Mammary epithelial cell (primary cell): ENCODE measurements at regions not wholly inside any gene's neighbourhood (a gene's known extent, or its start where the extent isn't known, plus 50 kb on each side); places are given as distances from the start of the nearest gene placed in this dataset.

ENCODE experiments used
- CTCF ChIP-seq, 2 donors: IDR thresholded peaks in 1 of 2; conservative IDR thresholded peaks in 1 of 2; 2 replicates each; pipeline ENCODE4 v1.5.1; 2011 to 2012; ENCODE audit warnings: inconsistent platforms in 2 of 2, low read length in 2 of 2, mild to moderate bottlenecking in 2 of 2, control low read depth in 1 of 2, low read depth in 1 of 2; ENCODE audit not compliant: insufficient read depth in 1 of 2; ENCODE audit errors: extremely low read depth in 1 of 2
- EZH2 ChIP-seq: IDR thresholded peaks from 2 replicates; pipeline ENCODE4 v1.6.1; 2012; ENCODE audit warnings: low read length, inconsistent platforms, borderline replicate concordance

- TF ChIP-seq CTCF (conservative IDR thresholded peaks at IDR 0.05 in 1 of 2, IDR thresholded peaks at IDR 0.05 in 1 of 2; ENCODE audit: extremely low read depth in 1 of 2, insufficient read depth in 1 of 2, low read depth in 1 of 2, low read length in 2 of 2) (no peak), EZH2 (no peak)
These were observed 391.5 kb upstream of the ADGRL2 start for GRCh38 chr1:81409262-81409661.
